Stimulated activated naive B cell treated with anti-CD40 and anti-IgM and Interleukin-4, amounts not matched to agents 10 μg/mL and 1 μg/mL and 100 μg/mL, for 72 hours (primary cell): ENCODE measurements at regions not wholly inside any gene's neighbourhood (a gene's known extent, or its start where the extent isn't known, plus 50 kb on each side); places are given as distances from the start of the nearest gene placed in this dataset.

Experiments
- ATAC-seq, 2 donors: fragments of 150-1000 bp; cut with Tn5 transposase; replicated peaks; 2 replicates each; pipeline ENCODE4 v1.10.0; 2021; ENCODE audit warnings: moderate library complexity in 1 of 2
- DNase-seq: peaks from one replicate; pipeline ENCODE4 v3.0.0; 2021
- H3K27ac Mint-ChIP-seq: one replicate; pipeline ENCODE4 v1.8.0; 2022; ENCODE audit warnings: mild to moderate bottlenecking, mixed read lengths
- H3K27me3 Mint-ChIP-seq, 2 donors: one replicate each; pipeline ENCODE4 v1.8.0; 2022; ENCODE audit warnings: mixed read lengths in 2 of 2
- H3K36me3 Mint-ChIP-seq, 2 donors: one replicate each; pipeline ENCODE4 v1.8.0; 2022; ENCODE audit warnings: mixed read lengths in 2 of 2, mild to moderate bottlenecking in 1 of 2
- H3K4me1 Mint-ChIP-seq, 2 donors: one replicate each; pipeline ENCODE4 v1.8.0; 2022; ENCODE audit warnings: mixed read lengths in 2 of 2, mild to moderate bottlenecking in 1 of 2
- H3K4me3 Mint-ChIP-seq, 2 donors: one replicate each; pipeline ENCODE4 v1.8.0; 2022; ENCODE audit warnings: mild to moderate bottlenecking in 2 of 2, mixed read lengths in 2 of 2, moderate library complexity in 1 of 2
- H3K9me3 Mint-ChIP-seq, 2 donors: one replicate each; pipeline ENCODE4 v1.8.0; 2022; ENCODE audit warnings: mixed read lengths in 2 of 2, mild to moderate bottlenecking in 1 of 2

DNA sequence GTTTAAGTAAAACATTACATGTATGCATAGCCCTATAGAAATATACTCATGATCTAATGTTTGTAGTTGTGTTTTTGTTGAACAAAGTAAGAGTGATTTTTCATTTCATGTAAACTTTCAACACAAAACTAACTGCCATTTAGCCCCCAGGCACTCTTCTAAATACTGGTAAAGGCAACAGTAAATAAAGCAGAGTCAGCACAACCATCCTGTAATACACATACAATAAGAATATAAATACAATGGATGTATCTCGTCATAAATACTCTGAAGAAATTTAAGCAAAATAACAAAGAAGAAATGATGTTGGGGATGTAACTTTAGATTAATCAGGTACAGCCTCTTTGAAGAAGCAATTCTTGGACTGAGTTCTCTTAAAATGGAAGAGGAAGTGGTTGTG is 821.2 kb downstream of the ARAP2 start:
- Mint-ChIP-seq H3K27ac (no peak overlapping the region), H3K4me3 (no peak overlapping the region), H3K27me3 (no peaks in the 10 kb centered on the region), H3K9me3 (peaks cover 0 to 2% of the 10 kb centered on the region in 2 donors), H3K4me1 (no peaks in the 10 kb centered on the region), H3K36me3 (no peaks in the 10 kb centered on the region)
- DNase-seq = no peak
- ATAC-seq = no peak

DNA sequence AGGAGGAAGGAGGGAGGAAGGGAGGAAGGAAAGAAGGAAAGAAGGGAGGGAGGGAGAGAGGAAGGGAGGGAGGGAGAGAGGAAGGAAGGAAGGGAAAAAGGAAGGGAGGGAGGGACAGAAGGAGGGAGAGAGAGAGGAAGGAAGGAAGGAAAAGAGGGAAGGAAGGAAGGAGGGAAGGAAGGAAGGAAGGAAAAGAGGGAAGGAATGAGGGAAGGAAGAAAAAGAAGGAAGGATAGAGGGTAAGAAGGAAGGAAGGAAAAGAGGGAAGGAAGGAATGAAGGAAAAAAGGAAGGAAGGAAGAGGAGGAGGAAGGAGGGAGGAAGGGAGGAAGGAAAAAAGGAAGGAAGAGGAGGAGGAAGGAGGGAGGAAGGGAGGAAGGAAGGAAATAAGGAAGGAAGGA is 796.8 kb downstream of the ARAP2 start:
- Mint-ChIP-seq H3K27ac (no peak overlapping the region), H3K9me3 (peaks cover 8 to 14% of the 10 kb centered on the region in 2 donors), H3K36me3 (no peaks in the 10 kb centered on the region), H3K4me3 (no peak overlapping the region), H3K27me3 (no peaks in the 10 kb centered on the region), H3K4me1 (no peaks in the 10 kb centered on the region)
- DNase-seq = no peak
- ATAC-seq = no peak

DNA sequence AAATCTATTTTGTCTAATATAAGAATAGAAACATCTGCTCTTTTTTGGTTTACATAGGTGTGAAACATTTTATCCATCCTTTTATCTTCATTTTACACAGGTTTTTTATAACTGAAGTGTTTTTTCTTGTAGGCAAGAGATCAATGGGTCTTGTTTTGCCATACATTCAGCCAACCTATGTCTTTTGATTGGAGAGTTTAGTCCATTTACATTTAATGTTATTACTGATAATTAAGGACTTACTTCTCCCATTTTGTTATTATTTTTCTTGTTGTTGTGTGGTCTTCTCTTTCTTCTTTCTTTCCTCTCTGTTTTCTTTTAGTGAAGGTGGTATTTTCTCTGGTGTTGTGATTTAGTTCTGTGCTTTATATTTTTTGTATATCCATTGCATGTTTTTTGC is 785.3 kb downstream of the ARAP2 start:
- Mint-ChIP-seq H3K4me3 (no peak overlapping the region), H3K4me1 (no peaks in the 10 kb centered on the region), H3K27ac (no peak overlapping the region), H3K36me3 (no peaks in the 10 kb centered on the region), H3K9me3 (peaks cover 12 to 14% of the 10 kb centered on the region in 2 donors), H3K27me3 (no peaks in the 10 kb centered on the region)
- no peak for DNase-seq
- no peak for ATAC-seq

DNA sequence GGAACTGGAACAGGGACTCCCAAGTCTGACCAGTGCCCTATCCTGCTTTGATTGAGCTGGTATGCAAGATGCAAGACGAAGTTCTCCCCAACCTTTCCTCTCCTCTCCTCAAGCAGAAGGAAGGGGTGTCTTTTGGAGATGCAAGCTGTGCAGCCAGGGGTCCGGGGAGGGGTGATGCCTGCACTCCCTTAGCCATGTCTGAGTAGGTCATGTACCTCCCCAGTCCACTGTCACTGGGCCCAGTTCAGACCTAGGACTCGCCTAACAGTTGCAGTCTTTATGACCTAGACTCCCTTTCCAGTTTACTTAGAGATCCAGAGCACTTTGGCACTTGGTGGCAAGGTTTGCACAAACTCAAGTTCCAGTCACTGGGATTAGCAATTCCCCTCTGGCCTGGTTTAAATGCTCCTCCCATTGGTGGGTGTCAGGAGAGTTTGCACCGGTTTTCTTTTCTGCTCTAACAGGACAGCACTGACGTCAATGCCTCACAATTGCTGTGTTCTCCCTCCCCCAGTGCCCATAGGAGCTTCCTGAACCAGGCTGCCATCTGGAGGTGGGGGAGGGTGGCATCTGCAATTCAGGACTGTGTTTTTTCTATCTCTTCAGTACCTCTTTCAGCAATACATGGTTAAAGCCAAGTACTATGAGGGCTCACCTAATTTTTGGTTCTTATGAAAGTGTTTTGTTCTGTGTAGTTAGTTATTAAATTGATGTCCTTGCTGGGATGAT is 782.2 kb downstream of the ARAP2 start:
- ATAC-seq = no peak
- Mint-ChIP-seq H3K4me1 (no peaks in the 10 kb centered on the region), H3K9me3 (peaks cover 10 to 14% of the 10 kb centered on the region in 2 donors), H3K4me3 (no peak overlapping the region), H3K27ac (no peak overlapping the region), H3K36me3 (no peaks in the 10 kb centered on the region), H3K27me3 (no peaks in the 10 kb centered on the region)
- no peak for DNase-seq

DNA sequence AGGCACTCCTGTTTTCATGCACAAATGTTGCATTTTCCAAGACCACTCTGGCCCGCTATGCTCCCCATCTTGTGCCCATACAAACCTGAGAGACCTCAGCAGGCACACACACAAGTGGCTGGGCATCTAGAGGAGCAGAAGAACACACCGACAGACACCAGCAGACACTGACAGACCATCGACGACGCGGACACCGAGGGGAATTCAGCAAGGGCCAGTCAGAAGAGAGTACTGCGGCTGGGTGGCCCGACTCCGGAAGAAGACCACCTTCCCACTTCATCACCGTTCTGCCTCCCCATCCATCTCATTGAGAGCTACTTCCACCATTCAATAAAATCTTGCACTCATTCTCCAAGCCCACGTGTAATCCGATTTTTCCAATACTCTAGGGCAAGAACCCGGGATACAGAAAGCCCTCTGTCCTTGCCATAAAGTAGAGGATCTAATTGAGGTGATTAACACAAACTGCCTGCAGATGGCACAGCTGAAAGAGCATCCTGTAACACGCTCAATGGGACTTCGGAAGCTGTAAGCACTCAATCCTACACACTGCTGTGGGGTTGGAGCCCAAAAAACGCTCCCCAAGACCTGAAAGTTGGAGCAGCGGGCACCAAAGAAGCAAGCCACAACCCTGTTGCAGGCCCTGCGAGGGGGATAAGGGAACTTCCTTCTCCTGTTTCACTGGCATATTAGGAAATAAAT is 780.9 kb downstream of the ARAP2 start:
- H3K27me3 Mint-ChIP-seq = no peaks in the 10 kb centered on the region
- no peak for DNase-seq
- H3K4me1 Mint-ChIP-seq = no peaks in the 10 kb centered on the region
- H3K9me3 Mint-ChIP-seq = peaks cover 5 to 9% of the 10 kb centered on the region in 2 donors
- no peak for ATAC-seq
- H3K36me3 Mint-ChIP-seq = no peaks in the 10 kb centered on the region
- no peak overlapping the region for H3K27ac Mint-ChIP-seq
- no peak overlapping the region for H3K4me3 Mint-ChIP-seq

DNA sequence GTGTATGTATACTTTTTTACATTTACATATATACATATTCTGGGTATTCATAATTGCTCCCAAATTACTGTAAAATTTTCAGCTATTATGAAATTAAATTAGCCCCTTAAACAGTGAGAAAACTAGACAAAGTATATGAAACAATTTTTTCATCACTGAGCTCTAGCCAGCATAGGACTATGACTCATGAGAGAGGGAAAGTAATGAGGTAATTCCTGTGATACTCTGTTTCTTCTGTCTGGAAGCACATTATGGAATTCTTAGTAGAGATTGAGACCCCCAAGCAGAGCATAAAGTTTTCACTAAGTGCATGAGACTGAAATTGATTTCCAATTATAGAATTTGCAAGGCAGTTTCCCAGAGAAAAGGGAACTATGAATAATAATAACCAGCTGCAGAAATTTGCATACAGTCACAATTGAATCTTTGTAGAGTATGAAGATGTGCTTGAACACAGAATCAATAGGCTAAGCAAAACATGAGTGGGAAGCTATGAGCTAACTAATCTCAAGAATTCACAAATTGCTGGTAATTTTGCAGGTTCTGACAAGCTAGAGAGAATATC is 779.3 kb downstream of the ARAP2 start:
- H3K9me3 Mint-ChIP-seq = peaks cover 1 to 4% of the 10 kb centered on the region in 2 donors
- no peak overlapping the region for H3K4me3 Mint-ChIP-seq
- H3K27ac Mint-ChIP-seq = no peak overlapping the region
- DNase-seq = no peak
- H3K4me1 Mint-ChIP-seq = no peaks in the 10 kb centered on the region
- no peaks in the 10 kb centered on the region for H3K36me3 Mint-ChIP-seq
- H3K27me3 Mint-ChIP-seq = no peaks in the 10 kb centered on the region
- ATAC-seq = no peak

DNA sequence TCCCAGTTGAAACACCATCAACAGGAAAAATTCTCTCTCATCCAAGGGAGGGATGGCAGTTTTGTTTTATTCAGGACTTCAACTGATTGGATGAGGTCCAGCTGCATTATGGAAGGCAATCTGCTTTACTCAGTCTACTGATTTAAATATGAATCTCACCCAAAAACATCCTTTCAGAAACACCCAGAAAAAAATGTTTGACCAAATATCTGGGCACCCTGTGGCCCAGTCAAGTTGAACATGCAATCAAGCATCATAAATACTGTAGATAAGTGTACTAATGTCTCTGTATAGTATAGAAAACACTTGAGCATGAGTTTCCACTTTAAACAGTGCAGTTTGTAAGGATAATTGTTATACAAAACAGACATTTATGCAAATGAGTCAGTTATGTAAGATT is 753.2 kb downstream of the ARAP2 start:
- no peak for ATAC-seq
- Mint-ChIP-seq H3K27ac (no peak overlapping the region), H3K4me1 (no peaks in the 10 kb centered on the region), H3K4me3 (no peak overlapping the region), H3K27me3 (no peaks in the 10 kb centered on the region), H3K9me3 (no peaks in the 10 kb centered on the region), H3K36me3 (no peaks in the 10 kb centered on the region)
- DNase-seq = no peak

DNA sequence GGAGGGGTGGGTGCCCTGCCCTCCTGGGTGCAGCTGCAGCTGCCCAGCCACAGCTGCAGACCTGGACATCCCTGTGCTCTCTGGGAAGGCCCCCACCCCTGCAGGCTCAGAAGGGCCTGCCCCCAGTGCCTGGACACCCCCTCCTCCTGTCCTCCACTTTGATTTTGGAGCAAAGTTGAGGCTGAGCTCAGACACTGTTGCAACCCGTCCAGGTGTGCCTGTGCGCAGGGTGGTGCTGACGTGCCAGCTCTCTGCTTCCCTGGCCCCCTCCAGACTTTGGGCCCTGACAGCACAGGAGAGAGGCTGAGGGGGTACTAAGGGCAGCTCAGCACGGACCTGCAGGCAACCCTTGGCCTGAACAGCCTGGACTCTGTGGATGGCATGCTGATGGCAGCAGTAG is 750.3 kb downstream of the ARAP2 start:
- no peak for ATAC-seq
- Mint-ChIP-seq H3K4me3 (no peak overlapping the region), H3K9me3 (no peaks in the 10 kb centered on the region), H3K27me3 (no peaks in the 10 kb centered on the region), H3K27ac (no peak overlapping the region), H3K4me1 (no peaks in the 10 kb centered on the region), H3K36me3 (no peaks in the 10 kb centered on the region)
- DNase-seq = no peak

DNA sequence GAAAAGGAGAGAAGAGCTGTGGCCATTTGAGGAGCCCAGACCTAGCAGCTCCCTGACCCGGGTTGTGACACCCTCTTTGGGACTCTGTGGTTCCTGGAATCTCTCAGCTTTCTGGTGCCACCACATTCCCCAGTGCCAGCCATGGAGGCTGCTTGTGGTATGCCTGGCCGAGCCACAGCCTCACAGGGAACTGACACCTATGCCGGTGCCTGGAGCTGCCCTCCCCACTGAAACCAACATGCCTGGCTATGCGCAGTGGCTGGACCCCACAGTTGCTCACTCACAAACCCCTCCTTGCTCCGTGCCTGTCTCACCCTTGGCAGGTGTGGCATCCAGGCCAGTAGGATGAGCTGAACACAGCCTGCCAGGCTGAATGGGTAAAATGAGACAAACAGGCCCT is 749.4 kb downstream of the ARAP2 start:
- no peaks in the 10 kb centered on the region for H3K4me1 Mint-ChIP-seq
- H3K9me3 Mint-ChIP-seq = no peaks in the 10 kb centered on the region
- no peaks in the 10 kb centered on the region for H3K27me3 Mint-ChIP-seq
- no peak overlapping the region for H3K27ac Mint-ChIP-seq
- ATAC-seq (no peak), DNase-seq (no peak)
- no peaks in the 10 kb centered on the region for H3K36me3 Mint-ChIP-seq
- H3K4me3 Mint-ChIP-seq = no peak overlapping the region

DNA sequence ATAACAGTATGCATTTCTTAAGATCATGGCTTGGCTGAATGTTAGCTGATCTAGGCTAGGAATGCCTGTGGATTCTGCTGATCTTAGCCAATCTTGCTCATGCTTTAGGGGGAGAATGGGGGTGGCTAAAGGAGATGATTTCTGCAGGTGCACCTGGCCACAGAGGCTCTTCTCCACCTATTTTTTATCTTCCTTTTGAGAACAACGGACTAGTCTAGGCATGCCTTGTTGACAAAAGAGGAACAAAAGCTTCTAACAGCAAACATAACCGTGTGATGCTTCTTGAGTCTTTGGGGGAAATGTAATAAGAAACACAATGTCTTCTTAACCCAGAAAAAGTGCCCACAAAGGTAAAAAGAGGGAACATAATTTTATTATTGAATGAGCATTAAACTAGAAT is 743.5 kb downstream of the ARAP2 start:
- DNase-seq (no peak), ATAC-seq (no peak)
- H3K4me3 Mint-ChIP-seq = no peak overlapping the region
- H3K27me3 Mint-ChIP-seq = no peaks in the 10 kb centered on the region
- H3K27ac Mint-ChIP-seq = no peak overlapping the region
- no peaks in the 10 kb centered on the region for H3K9me3 Mint-ChIP-seq
- H3K36me3 Mint-ChIP-seq = no peaks in the 10 kb centered on the region
- H3K4me1 Mint-ChIP-seq = no peaks in the 10 kb centered on the region

DNA sequence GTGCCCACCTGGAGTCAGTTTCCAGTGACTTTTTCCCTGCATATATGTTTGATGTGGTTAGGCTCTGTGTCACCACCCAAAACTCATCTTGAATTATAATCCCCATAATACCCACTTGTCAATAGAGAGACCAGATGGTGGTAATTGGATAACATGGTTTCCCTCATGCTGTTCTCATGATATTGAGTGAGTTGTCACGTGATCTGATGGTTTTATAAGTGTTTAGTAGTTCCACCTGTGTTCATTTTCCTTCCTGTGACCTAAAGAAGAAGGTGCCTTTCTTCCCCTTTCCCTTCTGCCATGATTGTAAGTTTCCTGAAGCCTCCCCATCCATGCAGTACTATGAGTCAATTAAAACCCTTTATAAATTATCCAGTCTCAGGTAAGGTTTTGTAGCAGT is 740.9 kb downstream of the ARAP2 start:
- H3K9me3 Mint-ChIP-seq = peaks cover 0 to 2% of the 10 kb centered on the region in 2 donors
- H3K4me1 Mint-ChIP-seq = no peaks in the 10 kb centered on the region
- DNase-seq = no peak
- no peak for ATAC-seq
- no peak overlapping the region for H3K4me3 Mint-ChIP-seq
- H3K27me3 Mint-ChIP-seq = no peaks in the 10 kb centered on the region
- no peaks in the 10 kb centered on the region for H3K36me3 Mint-ChIP-seq
- H3K27ac Mint-ChIP-seq = no peak overlapping the region

DNA sequence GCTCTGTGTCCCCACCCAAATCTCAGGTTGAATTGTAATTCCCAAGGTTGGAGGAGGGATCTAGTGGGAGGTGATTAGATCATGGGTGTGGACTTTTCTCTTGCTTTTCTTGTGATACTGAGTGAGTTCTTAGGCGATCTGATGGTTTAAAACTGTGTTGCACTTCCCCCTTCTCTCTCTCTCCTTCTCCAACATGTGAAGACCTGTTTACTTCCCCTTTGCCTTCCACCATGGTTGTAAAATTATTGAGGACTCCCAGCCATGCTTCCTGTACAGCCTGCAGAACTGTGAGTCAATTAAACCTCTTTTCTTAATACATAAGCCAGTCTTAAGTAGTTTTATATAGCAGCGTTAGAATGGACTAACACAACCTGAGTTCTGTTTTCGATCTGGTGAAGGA is 738.2 kb downstream of the ARAP2 start:
- no peak overlapping the region for H3K4me3 Mint-ChIP-seq

DNA sequence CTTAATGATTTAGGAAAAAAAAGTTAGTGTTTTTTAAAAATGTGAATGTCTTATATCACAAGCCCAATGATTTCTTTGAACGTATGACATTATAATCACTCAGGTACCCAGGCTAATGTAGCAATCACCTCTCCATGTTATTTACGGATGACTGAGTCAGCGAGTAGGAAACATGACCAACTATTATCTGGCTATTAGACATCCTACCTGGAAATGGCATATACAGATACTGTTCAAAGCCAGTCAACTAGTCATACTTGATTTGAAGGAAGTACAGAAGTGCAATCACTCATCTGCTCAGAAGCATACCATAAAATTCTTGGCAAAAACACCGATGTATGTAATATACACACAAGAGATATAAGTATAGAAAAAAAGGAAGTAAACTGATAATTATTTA is 732.5 kb downstream of the ARAP2 start:
- H3K36me3 Mint-ChIP-seq = no peaks in the 10 kb centered on the region
- H3K9me3 Mint-ChIP-seq = no peaks in the 10 kb centered on the region
- ATAC-seq (no peak), DNase-seq (no peak)
- H3K4me3 Mint-ChIP-seq = no peak overlapping the region
- H3K4me1 Mint-ChIP-seq = no peaks in the 10 kb centered on the region
- H3K27ac Mint-ChIP-seq = no peak overlapping the region
- H3K27me3 Mint-ChIP-seq = no peaks in the 10 kb centered on the region

More for the DNA sequence above, 738.2 kb downstream of the ARAP2 start:
- peaks cover 0 to 2% of the 10 kb centered on the region in 2 donors for H3K9me3 Mint-ChIP-seq
- no peak overlapping the region for H3K27ac Mint-ChIP-seq
- H3K27me3 Mint-ChIP-seq = no peaks in the 10 kb centered on the region
- H3K36me3 Mint-ChIP-seq = no peaks in the 10 kb centered on the region
- DNase-seq (no peak), ATAC-seq (no peak)
- no peaks in the 10 kb centered on the region for H3K4me1 Mint-ChIP-seq

DNA sequence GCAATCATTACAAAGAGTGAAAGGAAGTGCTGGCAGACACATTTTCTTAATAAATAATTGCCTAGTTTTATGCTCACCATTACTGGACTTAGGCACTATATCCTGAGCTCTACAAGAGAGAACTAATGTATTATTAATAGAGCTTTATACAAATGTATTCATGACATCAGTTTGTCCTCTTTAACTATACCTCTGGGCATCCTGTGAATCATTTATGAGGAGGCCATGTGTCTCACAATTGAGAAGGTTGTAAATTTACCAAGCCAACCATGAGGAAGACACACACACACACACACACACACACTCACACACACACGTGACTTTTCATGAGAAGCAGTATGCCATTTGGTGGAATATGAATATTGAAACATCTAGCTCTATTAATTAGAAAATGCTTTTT is 728.2 kb downstream of the ARAP2 start:
- no peaks in the 10 kb centered on the region for H3K36me3 Mint-ChIP-seq
- no peaks in the 10 kb centered on the region for H3K9me3 Mint-ChIP-seq
- H3K27me3 Mint-ChIP-seq = no peaks in the 10 kb centered on the region
- H3K27ac Mint-ChIP-seq = no peak overlapping the region
- no peaks in the 10 kb centered on the region for H3K4me1 Mint-ChIP-seq
- no peak for ATAC-seq
- no peak for DNase-seq
- no peak overlapping the region for H3K4me3 Mint-ChIP-seq

DNA sequence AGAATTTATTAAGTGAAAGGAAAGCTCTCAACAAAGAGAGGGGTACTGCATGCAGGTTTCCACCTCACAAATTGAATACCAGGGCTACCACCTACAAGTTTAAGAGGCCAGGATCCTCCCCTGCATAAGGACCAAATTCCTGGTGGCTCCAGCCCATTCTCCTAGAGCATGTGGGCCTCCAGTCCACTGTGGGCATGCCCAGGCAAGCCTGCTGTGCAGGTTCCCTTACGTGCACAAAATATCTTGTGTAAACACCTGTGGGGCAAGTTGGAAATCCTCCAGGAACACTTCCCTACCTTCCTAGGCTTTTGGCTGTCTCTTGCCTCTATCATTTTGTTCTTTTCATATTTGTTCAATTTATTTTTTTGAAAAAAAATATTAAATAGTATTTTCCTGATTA is 724.3 kb downstream of the ARAP2 start:
- Mint-ChIP-seq H3K9me3 (no peaks in the 10 kb centered on the region), H3K27me3 (no peaks in the 10 kb centered on the region), H3K4me1 (no peaks in the 10 kb centered on the region), H3K27ac (no peak overlapping the region), H3K36me3 (no peaks in the 10 kb centered on the region), H3K4me3 (no peak overlapping the region)
- ATAC-seq (no peak), DNase-seq (no peak)
